ENCODE measurements at regions not wholly inside any gene's neighbourhood (a gene's known extent, or its start where the extent isn't known, plus 50 kb on each side); places are given as distances from the start of the nearest gene placed in this dataset.
"Not testable (repeated sequence)": the region's sequence is repeated elsewhere in the genome, so short reads cannot be mapped to it uniquely, and the experiment has no call there.

GRCh38 chr2:85945586-85945985 is 56.8 kb upstream of the ST3GAL5 start:
- DNase-seq (ENCODE audit: low read depth, low spot score): no peak
- ChIA-PET CTCF (interaction anchor here (2.4 to 2.6 kb wide), 2 partner anchors 14 to 118 kb away, joined by 7 read pairs; no protein-coding TSS in a partner anchor), POLR2A (no interaction called here)
- TF ChIP-seq, protein P1, sequence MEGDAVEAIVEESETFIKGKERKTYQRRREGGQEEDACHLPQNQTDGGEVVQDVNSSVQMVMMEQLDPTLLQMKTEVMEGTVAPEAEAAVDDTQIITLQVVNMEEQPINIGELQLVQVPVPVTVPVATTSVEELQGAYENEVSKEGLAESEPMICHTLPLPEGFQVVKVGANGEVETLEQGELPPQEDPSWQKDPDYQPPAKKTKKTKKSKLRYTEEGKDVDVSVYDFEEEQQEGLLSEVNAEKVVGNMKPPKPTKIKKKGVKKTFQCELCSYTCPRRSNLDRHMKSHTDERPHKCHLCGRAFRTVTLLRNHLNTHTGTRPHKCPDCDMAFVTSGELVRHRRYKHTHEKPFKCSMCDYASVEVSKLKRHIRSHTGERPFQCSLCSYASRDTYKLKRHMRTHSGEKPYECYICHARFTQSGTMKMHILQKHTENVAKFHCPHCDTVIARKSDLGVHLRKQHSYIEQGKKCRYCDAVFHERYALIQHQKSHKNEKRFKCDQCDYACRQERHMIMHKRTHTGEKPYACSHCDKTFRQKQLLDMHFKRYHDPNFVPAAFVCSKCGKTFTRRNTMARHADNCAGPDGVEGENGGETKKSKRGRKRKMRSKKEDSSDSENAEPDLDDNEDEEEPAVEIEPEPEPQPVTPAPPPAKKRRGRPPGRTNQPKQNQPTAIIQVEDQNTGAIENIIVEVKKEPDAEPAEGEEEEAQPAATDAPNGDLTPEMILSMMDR (IDR thresholded peaks at IDR 0.05; ENCODE audit: insufficient read depth, low read length, missing control alignments): no peak
- H3K4me3 ChIP-seq (ENCODE audit: low read depth, low read length): no peak overlapping the region

- POLR2A ChIA-PET: no interaction called here
- CTCF ChIA-PET: interaction anchor here (2.4 to 2.6 kb wide), 2 partner anchors 15 to 118 kb away, joined by 7 read pairs; no protein-coding TSS in a partner anchor
- no peak overlapping the region for H3K4me3 ChIP-seq (ENCODE audit: low read depth, low read length)
- no peak for DNase-seq (ENCODE audit: low read depth, low spot score)
- TF ChIP-seq, protein P1 (IDR thresholded peaks at IDR 0.05; ENCODE audit: insufficient read depth, low read length, missing control alignments): no peak
These were observed 56.4 kb upstream of the ST3GAL5 start for GRCh38 chr2:85945172-85945571.

GRCh38 chr2:85942346-85942957 is 53.7 kb upstream of the ST3GAL5 start:
- CTCF ChIA-PET: no interaction called here
- DNase-seq (ENCODE audit: low read depth, low spot score): no peak
- TF ChIP-seq, protein P1 (IDR thresholded peaks at IDR 0.05; ENCODE audit: insufficient read depth, low read length, missing control alignments): no peak
- POLR2A ChIA-PET: no interaction called here
- no peak overlapping the region for H3K4me3 ChIP-seq (ENCODE audit: low read depth, low read length)

GRCh38 chr2:85941490-85941889 is 52.7 kb upstream of the ST3GAL5 start:
- H3K4me3 ChIP-seq (ENCODE audit: low read depth, low read length); CTCF ChIA-PET; POLR2A ChIA-PET; DNase-seq (ENCODE audit: low read depth, low spot score): not testable (repeated sequence)

- TF ChIP-seq, protein P1 (IDR thresholded peaks at IDR 0.05; ENCODE audit: insufficient read depth, low read length, missing control alignments): no peak
- ChIA-PET CTCF (interaction anchor here (1.0 to 2.8 kb wide), 3 partner anchors 13 to 50 kb away, joined by 3 to 12 read pairs (median 6); partner anchors contain the start of gene ST3GAL5), POLR2A (no interaction called here)
- H3K4me3 ChIP-seq (ENCODE audit: low read depth, low read length): no peak overlapping the region
- no peak for DNase-seq (ENCODE audit: low read depth, low spot score)
These were observed 50.3 kb upstream of the ST3GAL5 start for GRCh38 chr2:85939131-85939530.

Measured in AG04449 (cell line).